ENCODE measurements at regions not wholly inside any gene's neighbourhood (a gene's known extent, or its start where the extent isn't known, plus 50 kb on each side); places are given as distances from the start of the nearest gene placed in this dataset.
A peak's percentile ranks its signal among the peaks of the same experiment; 100 is the strongest.

- peak in 1 of 2 experiments; percentile 34 for DNase-seq (ENCODE audit: low read depth in 1 of 2, low spot score in 1 of 2)
Observed at GRCh38 chr3:152719264-152719663, 115.7 kb upstream of the P2RY1 start.

GRCh38 chr3:152720951-152721718 lies 113.8 kb upstream of the P2RY1 start:
- H3K4me3 ChIP-seq (replicated peaks; ENCODE audit: insufficient read depth, low read length) = no peak overlapping the region
- DNase-seq (ENCODE audit: low read depth in 1 of 2, low spot score in 1 of 2) = no peak
- TF ChIP-seq SPI1 (IDR thresholded peaks at IDR 0.05; ENCODE audit: borderline replicate concordance, low read depth) (no peak), CTCF (IDR thresholded peaks at IDR 0.05; ENCODE audit: insufficient read depth, low read length) (no peak), GABPA (IDR thresholded peaks at IDR 0.05; ENCODE audit: low read depth) (no peak), POLR2AphosphoS5 (IDR thresholded peaks at IDR 0.05; ENCODE audit: low read depth) (no peak), REST (IDR thresholded peaks at IDR 0.05; ENCODE audit: insufficient replicate concordance, low read depth) (no peak)
- H3K27ac ChIP-seq (replicated peaks) = no peak overlapping the region
- no peaks in the 10 kb centered on the region for H3K27me3 ChIP-seq (ENCODE audit: insufficient read depth, poor library complexity, severe bottlenecking)

More at GRCh38 chr3:152719264-152719663, 115.7 kb upstream of the P2RY1 start:
- Histone ChIP-seq H3K4me3 (replicated peaks; ENCODE audit: insufficient read depth, low read length) (no peak overlapping the region), H3K27ac (replicated peaks) (no peak overlapping the region), H3K27me3 (ENCODE audit: insufficient read depth, poor library complexity, severe bottlenecking) (no peaks in the 10 kb centered on the region)
- TF ChIP-seq SPI1 (IDR thresholded peaks at IDR 0.05; ENCODE audit: borderline replicate concordance, low read depth) (no peak), REST (IDR thresholded peaks at IDR 0.05; ENCODE audit: insufficient replicate concordance, low read depth) (no peak), GABPA (IDR thresholded peaks at IDR 0.05; ENCODE audit: low read depth) (no peak), POLR2AphosphoS5 (IDR thresholded peaks at IDR 0.05; ENCODE audit: low read depth) (no peak), CTCF (IDR thresholded peaks at IDR 0.05; ENCODE audit: insufficient read depth, low read length) (no peak)

DNA sequence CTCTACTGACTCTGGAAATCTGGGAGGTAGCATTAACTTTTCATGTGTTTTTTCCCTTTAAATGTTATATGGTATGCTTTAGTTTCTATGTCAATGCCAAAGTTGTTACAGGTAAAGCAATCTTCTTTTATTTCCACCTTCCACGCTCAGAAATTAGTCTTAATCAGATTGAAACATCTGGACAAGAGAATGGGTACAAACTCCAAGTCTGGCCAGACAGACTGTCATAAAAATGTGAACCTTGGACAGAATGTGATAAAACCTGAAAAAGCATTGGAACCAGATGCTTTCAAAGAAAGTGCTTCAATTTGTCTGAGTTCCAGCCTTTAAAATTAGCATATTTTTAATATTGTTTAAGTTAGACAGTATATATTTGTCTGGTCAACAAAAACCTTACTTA lies 110.7 kb upstream of the P2RY1 start:
- no peak for DNase-seq (ENCODE audit: low read depth in 1 of 2, low spot score in 1 of 2)
- TF ChIP-seq CTCF (IDR thresholded peaks at IDR 0.05; ENCODE audit: insufficient read depth, low read length) = no peak
- no peak for TF ChIP-seq SPI1 (IDR thresholded peaks at IDR 0.05; ENCODE audit: borderline replicate concordance, low read depth)
- no peak for TF ChIP-seq GABPA (IDR thresholded peaks at IDR 0.05; ENCODE audit: low read depth)
- TF ChIP-seq REST (IDR thresholded peaks at IDR 0.05; ENCODE audit: insufficient replicate concordance, low read depth) = no peak
- no peak overlapping the region for H3K27ac ChIP-seq (replicated peaks)
- H3K4me3 ChIP-seq (replicated peaks; ENCODE audit: insufficient read depth, low read length) = no peak overlapping the region
- H3K27me3 ChIP-seq (ENCODE audit: insufficient read depth, poor library complexity, severe bottlenecking) = no peaks in the 10 kb centered on the region
